GM12878 (cell line): ENCODE measurements at regions not wholly inside any gene's neighbourhood (a gene's known extent, or its start where the extent isn't known, plus 50 kb on each side); places are given as distances from the start of the nearest gene placed in this dataset.

Experiments
- ATAC-seq: fragments of 200-7000 bp; cut with Tn5 transposase; 3 replicates; pipeline ENCODE4 v1.9.1; 2020; ENCODE audit warnings: mild to moderate bottlenecking, moderate library complexity
- BruUV-seq: library from RNA; stranded (reverse); fragments of 400-500 nt; replicated peaks from 2 replicates; lab custom pipeline; 2021; lab: Mats Ljungman, UMichigan
- CTCF ChIA-PET: fragments of 300-600 bp; sonication (Branson Sonifier 250); formaldehyde crosslinking; extraction: SDS; loops from one replicate; lab custom pipeline; 2021; ENCODE audit warnings: inconsistent platforms; lab: Yijun Ruan, JAX
- POLR2A ChIA-PET: fragments of 350-600 bp; formaldehyde crosslinking; extraction: SDS; loops from one replicate; lab custom pipeline; 2021; ENCODE audit warnings: inconsistent platforms; lab: Charles Lee
- RAD21 ChIA-PET: fragments of 300-600 bp; sonication (Branson Sonifier 250); formaldehyde crosslinking; loops from one replicate; lab custom pipeline; 2023; ENCODE audit warnings: antibody characterized with exemption; ENCODE audit not compliant: unreplicated experiment; lab: Charles Lee
- SMC1A ChIA-PET: fragments of 300-600 bp; sonication (Branson Sonifier 250); formaldehyde crosslinking; loops from one replicate; lab custom pipeline; 2023; ENCODE audit not compliant: unreplicated experiment, uncharacterized antibody; lab: Charles Lee
- DNase-seq: peaks from one replicate; pipeline ENCODE4 v3.0.0-alpha.2; 2011; ENCODE audit warnings: low read depth, low spot score
- FAIRE-seq: peaks from 3 replicates; lab custom pipeline; 2011; peaks lifted over from hg19 to GRCh38; lab: Jason Lieb, UNC
- H2AFZ ChIP-seq: 2 replicates; pipeline ENCODE4 v1.6.0; 2011; ENCODE audit warnings: low read depth, low read length, control low read depth; ENCODE audit not compliant: control insufficient read depth
- H3K27ac ChIP-seq: 2 replicates; pipeline ENCODE4 v1.5.1; 2011; ENCODE audit warnings: control low read depth; ENCODE audit not compliant: control insufficient read depth, insufficient read depth
- H3K27me3 ChIP-seq, 2 experiments: replicated peaks in 1 of 2; 2 replicates each; pipeline versions ENCODE4 v1.6.0 to v1.6.1; 2011; ENCODE audit warnings: low read length in 1 of 2; ENCODE audit not compliant: control insufficient read depth in 2 of 2, insufficient read depth in 2 of 2
- H3K36me3 ChIP-seq, 2 experiments: 2 replicates each; pipeline ENCODE4 v1.5.1; 2011; ENCODE audit warnings: low read length in 1 of 2; ENCODE audit not compliant: control insufficient read depth in 2 of 2, insufficient read depth in 2 of 2
- H3K4me1 ChIP-seq: 2 replicates; pipeline ENCODE4 v1.6.1; 2011; ENCODE audit warnings: mild to moderate bottlenecking, low read length, moderate library complexity, mixed read lengths; ENCODE audit not compliant: control insufficient read depth, insufficient read depth
- H3K4me2 ChIP-seq: 2 replicates; pipeline ENCODE4 v1.6.0; 2011; ENCODE audit warnings: control low read depth; ENCODE audit not compliant: control insufficient read depth, insufficient read depth
- H3K4me3 ChIP-seq: fragments of 200-600 bp; sonication (generic); 2 replicates; pipeline ENCODE4 v1.5.1; 2016
- H3K79me2 ChIP-seq: 2 replicates; pipeline ENCODE4 v1.6.0; 2011; ENCODE audit warnings: low read length; ENCODE audit not compliant: control insufficient read depth, insufficient read depth
- H3K9ac ChIP-seq: 2 replicates; pipeline ENCODE4 v1.8.0; 2011; ENCODE audit warnings: low read length, control low read depth, mixed read lengths; ENCODE audit not compliant: control insufficient read depth, insufficient read depth
- H3K9me3 ChIP-seq: replicated peaks from 3 replicates; pipeline ENCODE4 v1.5.1; 2011; ENCODE audit warnings: mild to moderate bottlenecking, low read length; ENCODE audit not compliant: control insufficient read depth, insufficient read depth
- H4K20me1 ChIP-seq: 2 replicates; pipeline ENCODE4 v1.6.0; 2011; ENCODE audit not compliant: control insufficient read depth, insufficient read depth
- HDAC6 ChIP-seq: fragments of 200-600 bp; sonication (generic); IDR thresholded peaks from one replicate; pipeline ENCODE4 v1.8.0; 2017; ENCODE audit warnings: antibody characterized with exemption; ENCODE audit not compliant: unreplicated experiment
- IRF4 ChIP-seq: IDR thresholded peaks from 2 replicates; pipeline ENCODE4 v1.6.1; 2011; ENCODE audit warnings: low read depth, low read length
- SMAD5 ChIP-seq: IDR thresholded peaks from 2 replicates; pipeline ENCODE4 v1.6.1; 2016; ENCODE audit warnings: antibody characterized with exemption, low read depth
- SUZ12 ChIP-seq: fragments of 200-600 bp; sonication (generic); IDR thresholded peaks from one replicate; pipeline ENCODE4 v1.6.1; 2018; ENCODE audit warnings: antibody characterized with exemption, mild to moderate bottlenecking; ENCODE audit not compliant: unreplicated experiment
- ZNF592 ChIP-seq: fragments of 450-650 bp; IDR thresholded peaks from 2 replicates; pipeline ENCODE4 v1.6.1; 2017; ENCODE audit warnings: mild to moderate bottlenecking, moderate library complexity
- WGBS: methylation state at CpG from one replicate; pipeline ENCODE4 v1.1.6; 2016; ENCODE audit warnings: low lambda C conversion rate; ENCODE audit not compliant: insufficient replicate concordance, insufficient coverage; ENCODE audit errors: missing lambda C conversion rate; 5-methylcytosine and 5-hydroxymethylcytosine counted together
- in situ Hi-C: fragments of 300-500 bp; cut with MboI; formaldehyde crosslinking; loops from 9 replicates; pipeline ENCODE4 v1.14.3; 2018; ENCODE audit warnings: mixed read lengths
- intact Hi-C: fragments of 100-400 bp; cut with micrococcal nuclease; formaldehyde crosslinking; loops from one replicate; pipeline ENCODE4 v1.14.2; 2022; ENCODE audit not compliant: unreplicated experiment
- TF ChIP-seq, protein P1 (sequence below): IDR thresholded peaks from 2 replicates; pipeline ENCODE4 v1.6.1; 2012; ENCODE audit warnings: mild to moderate bottlenecking, low read depth, low read length

DNA sequence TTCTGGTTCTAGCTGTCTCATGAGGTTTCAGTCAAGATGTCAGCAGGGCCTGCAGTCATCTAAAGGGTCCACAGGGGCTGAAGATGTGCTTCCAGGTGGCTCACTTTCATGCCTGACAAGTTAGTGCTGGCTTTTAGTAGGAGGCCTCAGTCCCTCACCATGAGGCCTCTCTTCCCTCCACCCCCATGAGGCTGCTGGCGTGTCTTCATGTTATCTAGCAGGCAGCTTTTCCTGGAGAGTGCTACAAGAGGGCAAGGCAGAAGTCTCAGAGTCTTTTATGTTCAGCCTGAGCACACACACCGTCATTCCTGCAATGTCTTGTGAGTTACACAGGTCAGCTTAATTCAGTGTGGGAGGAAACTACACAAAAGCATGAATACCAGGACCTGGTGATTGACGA lies 769.9 kb downstream of the HDGFL1 start:
- in situ Hi-C loops, result no loop called here
- ChIA-PET RAD21 (no interaction called here), CTCF (no interaction called here), POLR2A (no interaction called here), SMC1A (interaction anchor here (0.6 kb wide), 1 partner anchor 264 kb away, joined by 3 read pairs; no protein-coding TSS in a partner anchor)
- no peaks in the 10 kb centered on the region for H3K4me1 ChIP-seq
- TF ChIP-seq SMAD5, result no peak
- FAIRE-seq (no peak), ATAC-seq (no peak), DNase-seq (no peak)
- H3K79me2 ChIP-seq, result no peaks in the 10 kb centered on the region
- H3K4me2 ChIP-seq, result no peak overlapping the region
- H3K4me3 ChIP-seq, result no peak overlapping the region
- H2AFZ ChIP-seq, result no peak overlapping the region
- no peak overlapping the region for H3K9ac ChIP-seq
- no peaks in the 10 kb centered on the region for H4K20me1 ChIP-seq
- no peaks in the 10 kb centered on the region for H3K9me3 ChIP-seq
- no peak overlapping the region for H3K27ac ChIP-seq
- 0% methylated on average over 3 of the region's 3 CpGs for WGBS
- no peaks in the 10 kb centered on the region for H3K36me3 ChIP-seq
- BruUV-seq, result no TSS peak
- H3K27me3 ChIP-seq, result no peaks in the 10 kb centered on the region
- intact Hi-C loops, result no loop called here

DNA sequence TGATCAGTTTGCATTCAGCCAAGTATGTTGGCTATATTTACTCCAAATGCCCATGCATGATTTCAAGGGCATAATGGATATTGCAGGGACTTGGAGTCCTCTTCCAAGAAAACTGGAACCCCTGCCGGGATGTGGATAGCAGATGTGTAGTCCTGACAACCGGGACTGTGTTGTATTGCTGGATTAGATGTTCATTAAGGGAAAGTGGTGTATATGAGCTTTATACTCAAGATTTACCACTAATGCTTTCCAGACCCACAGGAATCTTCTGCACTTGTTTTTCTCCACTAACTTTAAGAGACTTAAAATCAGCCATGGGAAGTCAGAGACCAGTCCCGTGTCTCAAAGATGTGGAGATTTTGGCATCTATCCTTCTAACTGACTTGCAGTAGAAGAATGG lies 770.9 kb downstream of the HDGFL1 start:
- WGBS, result 13% methylated on average over 3 of the region's 3 CpGs
- no peak for TF ChIP-seq IRF4
- no peak for TF ChIP-seq HDAC6
- TF ChIP-seq ZNF592, result no peak
- TF ChIP-seq, protein P1, sequence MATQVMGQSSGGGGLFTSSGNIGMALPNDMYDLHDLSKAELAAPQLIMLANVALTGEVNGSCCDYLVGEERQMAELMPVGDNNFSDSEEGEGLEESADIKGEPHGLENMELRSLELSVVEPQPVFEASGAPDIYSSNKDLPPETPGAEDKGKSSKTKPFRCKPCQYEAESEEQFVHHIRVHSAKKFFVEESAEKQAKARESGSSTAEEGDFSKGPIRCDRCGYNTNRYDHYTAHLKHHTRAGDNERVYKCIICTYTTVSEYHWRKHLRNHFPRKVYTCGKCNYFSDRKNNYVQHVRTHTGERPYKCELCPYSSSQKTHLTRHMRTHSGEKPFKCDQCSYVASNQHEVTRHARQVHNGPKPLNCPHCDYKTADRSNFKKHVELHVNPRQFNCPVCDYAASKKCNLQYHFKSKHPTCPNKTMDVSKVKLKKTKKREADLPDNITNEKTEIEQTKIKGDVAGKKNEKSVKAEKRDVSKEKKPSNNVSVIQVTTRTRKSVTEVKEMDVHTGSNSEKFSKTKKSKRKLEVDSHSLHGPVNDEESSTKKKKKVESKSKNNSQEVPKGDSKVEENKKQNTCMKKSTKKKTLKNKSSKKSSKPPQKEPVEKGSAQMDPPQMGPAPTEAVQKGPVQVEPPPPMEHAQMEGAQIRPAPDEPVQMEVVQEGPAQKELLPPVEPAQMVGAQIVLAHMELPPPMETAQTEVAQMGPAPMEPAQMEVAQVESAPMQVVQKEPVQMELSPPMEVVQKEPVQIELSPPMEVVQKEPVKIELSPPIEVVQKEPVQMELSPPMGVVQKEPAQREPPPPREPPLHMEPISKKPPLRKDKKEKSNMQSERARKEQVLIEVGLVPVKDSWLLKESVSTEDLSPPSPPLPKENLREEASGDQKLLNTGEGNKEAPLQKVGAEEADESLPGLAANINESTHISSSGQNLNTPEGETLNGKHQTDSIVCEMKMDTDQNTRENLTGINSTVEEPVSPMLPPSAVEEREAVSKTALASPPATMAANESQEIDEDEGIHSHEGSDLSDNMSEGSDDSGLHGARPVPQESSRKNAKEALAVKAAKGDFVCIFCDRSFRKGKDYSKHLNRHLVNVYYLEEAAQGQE, result no peak
- no peak for TF ChIP-seq SUZ12
- TF ChIP-seq, all 136 proteins: peak for 0
- Histone ChIP-seq H3K36me3 (no peaks in the 10 kb centered on the region), H3K4me1 (no peaks in the 10 kb centered on the region), H3K9me3 (no peaks in the 10 kb centered on the region), H2AFZ (no peak overlapping the region), H3K27me3 (no peaks in the 10 kb centered on the region), H3K4me3 (no peak overlapping the region), H3K27ac (no peak overlapping the region), H3K9ac (no peak overlapping the region), H4K20me1 (no peaks in the 10 kb centered on the region), H3K79me2 (no peaks in the 10 kb centered on the region), H3K4me2 (no peak overlapping the region)
- ChIA-PET POLR2A (no interaction called here), RAD21 (no interaction called here), CTCF (no interaction called here), SMC1A (no interaction called here)
- in situ Hi-C loops (no loop called here), intact Hi-C loops (no loop called here)
- FAIRE-seq, result no peak
- no TSS peak for BruUV-seq
- no peak for DNase-seq
- no peak for ATAC-seq
